Panc1 (cell line): ENCODE measurements at regions not wholly inside any gene's neighbourhood (a gene's known extent, or its start where the extent isn't known, plus 50 kb on each side); places are given as distances from the start of the nearest gene placed in this dataset.

ENCODE experiments used
- ATAC-seq: fragments of 200-7000 bp; cut with Tn5 transposase; 2 replicates; pipeline ENCODE4 v1.9.1; 2020; ENCODE audit warnings: mild to moderate bottlenecking, moderate library complexity
- BruUV-seq: library from RNA; stranded (reverse); fragments of 400-500 nt; replicated peaks from 2 replicates; lab custom pipeline; 2021; lab: Mats Ljungman, UMichigan
- CTCF ChIA-PET: fragments of 300-600 bp; sonication (Branson Sonifier 250); formaldehyde crosslinking; loops from one replicate; lab custom pipeline; 2022; ENCODE audit warnings: antibody characterized with exemption; lab: Charles Lee
- POLR2A ChIA-PET: fragments of 300-600 bp; sonication (Branson Sonifier 250); formaldehyde crosslinking; loops from one replicate; lab custom pipeline; 2022; ENCODE audit warnings: antibody characterized with exemption; lab: Charles Lee
- DNase-seq: peaks from one replicate; pipeline ENCODE4 v3.0.0-alpha.2; 2010; ENCODE audit warnings: low read depth, low spot score
- H3K27ac ChIP-seq: 2 replicates; pipeline ENCODE4 v1.5.1; 2011; ENCODE audit warnings: mild to moderate bottlenecking, low read length, inconsistent platforms
- H3K27me3 ChIP-seq: fragments of 200-500 bp; sonication (Bioruptor generic); 2 replicates; pipeline ENCODE4 v1.6.0; 2014; ENCODE audit warnings: low read length, inconsistent platforms; ENCODE audit not compliant: control insufficient read depth, insufficient read depth
- H3K36me3 ChIP-seq: fragments of 200-500 bp; sonication (Bioruptor generic); 2 replicates; pipeline ENCODE4 v1.5.1; 2014; ENCODE audit warnings: inconsistent platforms, mild to moderate bottlenecking, low read length, moderate library complexity; ENCODE audit not compliant: control insufficient read depth, insufficient read depth
- H3K4me1 ChIP-seq: 2 replicates; pipeline ENCODE4 v1.5.1; 2011; ENCODE audit warnings: inconsistent platforms, mild to moderate bottlenecking, low read length, moderate library complexity; ENCODE audit not compliant: control insufficient read depth, insufficient read depth
- H3K4me3 ChIP-seq, 2 experiments: 2 replicates each; pipeline ENCODE4 v1.5.1; 2011 to 2012; ENCODE audit warnings: low read depth in 2 of 2, low read length in 2 of 2, mild to moderate bottlenecking in 2 of 2, inconsistent platforms in 1 of 2, moderate library complexity in 1 of 2
- H3K9me3 ChIP-seq: fragments of 200-500 bp; sonication (Bioruptor generic); 2 replicates; pipeline ENCODE4 v1.5.1; 2014; ENCODE audit warnings: low read depth, mild to moderate bottlenecking, inconsistent platforms, low read length, moderate library complexity; ENCODE audit not compliant: control insufficient read depth, insufficient read depth
- CTCF ChIP-seq: fragments of 450-650 bp; IDR thresholded peaks from 2 replicates; pipeline ENCODE4 v1.5.1; 2017; ENCODE audit warnings: mild to moderate bottlenecking
- POLR2AphosphoS5 ChIP-seq: IDR thresholded peaks from 2 replicates; pipeline ENCODE4 v1.6.1; 2012; ENCODE audit warnings: mild to moderate bottlenecking, low read depth, low read length, moderate library complexity
- REST ChIP-seq, 2 experiments: IDR thresholded peaks; 2 replicates each; pipeline ENCODE4 v1.6.1; 2011 to 2012; ENCODE audit warnings: low read depth in 2 of 2, control low read depth in 1 of 2, low read length in 1 of 2, mild to moderate bottlenecking in 1 of 2, moderate library complexity in 1 of 2; ENCODE audit not compliant: insufficient read depth in 1 of 2
- SIN3A ChIP-seq: IDR thresholded peaks from 2 replicates; pipeline ENCODE4 v1.6.1; 2012; ENCODE audit warnings: low read depth, mild to moderate bottlenecking, low read length, moderate library complexity, borderline replicate concordance; ENCODE audit not compliant: insufficient read depth
- TCF7L2 ChIP-seq: IDR thresholded peaks from 2 replicates; pipeline ENCODE4 v1.6.1; 2011; ENCODE audit warnings: mild to moderate bottlenecking, low read depth, low read length, inconsistent platforms
- in situ Hi-C: cut with HindIII; loops from 2 replicates; pipeline ENCODE4 v1.10.0; 2016; ENCODE audit warnings: low sequenced_read_pairs, low pct_unique_long_range_greater_than_20kb
- intact Hi-C: fragments of 100-400 bp; cut with micrococcal nuclease; formaldehyde crosslinking; loops from one replicate; pipeline ENCODE4 v1.10.0; 2022; ENCODE audit not compliant: unreplicated experiment

- no peaks in the 10 kb centered on the region for H3K4me1 ChIP-seq
- in situ Hi-C loops (no loop called here), intact Hi-C loops (no loop called here)
- no peak for DNase-seq
- TF ChIP-seq POLR2AphosphoS5 (no peak), REST (IDR thresholded peaks at IDR 0.05; ENCODE audit: insufficient read depth in 1 of 2, low read depth in 2 of 2, low read length in 1 of 2) (no peak), TCF7L2 (no peak), CTCF (no peak), SIN3A (no peak)
- no peaks in the 10 kb centered on the region for H3K9me3 ChIP-seq
- no peak overlapping the region for H3K27ac ChIP-seq
- POLR2A ChIA-PET = no interaction called here
- ATAC-seq = no peak
- H3K4me3 ChIP-seq = no peak overlapping the region
- no TSS peak for BruUV-seq
- no peaks in the 10 kb centered on the region; the same call in 1 of the 2 replicates for H3K36me3 ChIP-seq
- CTCF ChIA-PET = no interaction called here
- H3K27me3 ChIP-seq = peaks cover 5% of the 10 kb centered on the region
Observed at GRCh38 chr6:25107218-25107617, 171.5 kb upstream of the RIPOR2 start.

GRCh38 chr6:25111782-25112181 is 167.4 kb upstream of the CARMIL1 start:
- H3K36me3 ChIP-seq = no peaks in the 10 kb centered on the region; the same call in 1 of the 2 replicates
- in situ Hi-C loops (no loop called here), intact Hi-C loops (no loop called here)
- no peaks in the 10 kb centered on the region for H3K4me1 ChIP-seq
- ChIA-PET CTCF (no interaction called here), POLR2A (no interaction called here)
- no peak overlapping the region for H3K4me3 ChIP-seq
- ATAC-seq (no peak), DNase-seq (no peak)
- H3K27me3 ChIP-seq = peaks cover 2% of the 10 kb centered on the region
- H3K27ac ChIP-seq = no peak overlapping the region
- H3K9me3 ChIP-seq = no peaks in the 10 kb centered on the region
- TF ChIP-seq CTCF (no peak), TCF7L2 (no peak), SIN3A (no peak), REST (IDR thresholded peaks at IDR 0.05; ENCODE audit: insufficient read depth in 1 of 2, low read depth in 2 of 2, low read length in 1 of 2) (no peak), POLR2AphosphoS5 (no peak)
- no TSS peak for BruUV-seq
